ENCODE measurements at regions not wholly inside any gene's neighbourhood (a gene's known extent, or its start where the extent isn't known, plus 50 kb on each side); places are given as distances from the start of the nearest gene placed in this dataset.

DNA sequence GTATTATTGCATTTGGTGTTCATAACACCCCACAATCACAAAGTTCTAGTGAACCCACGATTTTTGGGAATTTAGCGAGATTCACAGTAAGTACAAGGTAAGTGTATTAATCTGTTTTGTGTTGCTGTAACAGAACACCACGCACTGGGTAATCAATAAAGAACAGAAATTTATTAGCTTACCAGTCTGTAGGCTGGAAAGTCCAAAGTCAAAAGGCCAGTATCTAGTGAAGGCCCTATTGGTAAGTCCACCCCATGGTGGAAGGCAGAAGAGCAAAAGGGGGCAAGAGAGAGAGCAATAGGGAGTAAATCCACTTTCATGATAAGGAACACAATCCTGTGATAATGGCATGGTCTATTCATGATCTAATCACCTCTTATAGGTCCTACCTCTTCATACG is 190.3 kb upstream of the KCNMB2 start:
- TF ChIP-seq, protein P1, sequence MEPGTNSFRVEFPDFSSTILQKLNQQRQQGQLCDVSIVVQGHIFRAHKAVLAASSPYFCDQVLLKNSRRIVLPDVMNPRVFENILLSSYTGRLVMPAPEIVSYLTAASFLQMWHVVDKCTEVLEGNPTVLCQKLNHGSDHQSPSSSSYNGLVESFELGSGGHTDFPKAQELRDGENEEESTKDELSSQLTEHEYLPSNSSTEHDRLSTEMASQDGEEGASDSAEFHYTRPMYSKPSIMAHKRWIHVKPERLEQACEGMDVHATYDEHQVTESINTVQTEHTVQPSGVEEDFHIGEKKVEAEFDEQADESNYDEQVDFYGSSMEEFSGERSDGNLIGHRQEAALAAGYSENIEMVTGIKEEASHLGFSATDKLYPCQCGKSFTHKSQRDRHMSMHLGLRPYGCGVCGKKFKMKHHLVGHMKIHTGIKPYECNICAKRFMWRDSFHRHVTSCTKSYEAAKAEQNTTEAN (CRISPR knock-in tag; IDR thresholded peaks at IDR 0.05) = no peak
- no peak for TF ChIP-seq EMX1 (CRISPR knock-in tag; IDR thresholded peaks at IDR 0.05)
- no peak for TF ChIP-seq E2F1 (CRISPR knock-in tag; IDR thresholded peaks at IDR 0.05)
- no peak for TF ChIP-seq CTCF (IDR thresholded peaks at IDR 0.05)
- TF ChIP-seq ELF4 (CRISPR knock-in tag; IDR thresholded peaks at IDR 0.05; ENCODE audit: low read depth) = no peak
- no peak for TF ChIP-seq JUN (CRISPR knock-in tag; IDR thresholded peaks at IDR 0.05)
- no peak for TF ChIP-seq ESRRA (CRISPR knock-in tag; IDR thresholded peaks at IDR 0.05; ENCODE audit: borderline replicate concordance)
- no peak for TF ChIP-seq USF2 (CRISPR knock-in tag; IDR thresholded peaks at IDR 0.05)
- TF ChIP-seq NFYB (CRISPR knock-in tag; conservative IDR thresholded peaks at IDR 0.05; ENCODE audit: low read depth) = no peak
- TF ChIP-seq, protein P2, sequence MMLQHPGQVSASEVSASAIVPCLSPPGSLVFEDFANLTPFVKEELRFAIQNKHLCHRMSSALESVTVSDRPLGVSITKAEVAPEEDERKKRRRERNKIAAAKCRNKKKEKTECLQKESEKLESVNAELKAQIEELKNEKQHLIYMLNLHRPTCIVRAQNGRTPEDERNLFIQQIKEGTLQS (CRISPR knock-in tag; conservative IDR thresholded peaks at IDR 0.05) = no peak
- no peak for TF ChIP-seq ZNF232 (CRISPR knock-in tag; IDR thresholded peaks at IDR 0.05)
- no peak for TF ChIP-seq ATF1 (CRISPR knock-in tag; IDR thresholded peaks at IDR 0.05)
- TF ChIP-seq, protein P3, sequence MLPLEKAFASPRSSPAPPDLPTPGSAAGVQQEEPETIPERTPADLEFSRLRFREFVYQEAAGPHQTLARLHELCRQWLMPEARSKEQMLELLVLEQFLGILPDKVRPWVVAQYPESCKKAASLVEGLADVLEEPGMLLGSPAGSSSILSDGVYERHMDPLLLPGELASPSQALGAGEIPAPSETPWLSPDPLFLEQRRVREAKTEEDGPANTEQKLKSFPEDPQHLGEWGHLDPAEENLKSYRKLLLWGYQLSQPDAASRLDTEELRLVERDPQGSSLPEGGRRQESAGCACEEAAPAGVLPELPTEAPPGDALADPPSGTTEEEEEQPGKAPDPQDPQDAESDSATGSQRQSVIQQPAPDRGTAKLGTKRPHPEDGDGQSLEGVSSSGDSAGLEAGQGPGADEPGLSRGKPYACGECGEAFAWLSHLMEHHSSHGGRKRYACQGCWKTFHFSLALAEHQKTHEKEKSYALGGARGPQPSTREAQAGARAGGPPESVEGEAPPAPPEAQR (CRISPR knock-in tag; IDR thresholded peaks at IDR 0.05) = no peak
